Ecto neural progenitor cell (in vitro differentiated cells): ENCODE measurements at regions not wholly inside any gene's neighbourhood (a gene's known extent, or its start where the extent isn't known, plus 50 kb on each side); places are given as distances from the start of the nearest gene placed in this dataset.

Experiments used
- DNase-seq: peaks from one replicate; pipeline ENCODE4 v3.0.0-alpha.2; 2018; ENCODE audit warnings: low spot score

DNA sequence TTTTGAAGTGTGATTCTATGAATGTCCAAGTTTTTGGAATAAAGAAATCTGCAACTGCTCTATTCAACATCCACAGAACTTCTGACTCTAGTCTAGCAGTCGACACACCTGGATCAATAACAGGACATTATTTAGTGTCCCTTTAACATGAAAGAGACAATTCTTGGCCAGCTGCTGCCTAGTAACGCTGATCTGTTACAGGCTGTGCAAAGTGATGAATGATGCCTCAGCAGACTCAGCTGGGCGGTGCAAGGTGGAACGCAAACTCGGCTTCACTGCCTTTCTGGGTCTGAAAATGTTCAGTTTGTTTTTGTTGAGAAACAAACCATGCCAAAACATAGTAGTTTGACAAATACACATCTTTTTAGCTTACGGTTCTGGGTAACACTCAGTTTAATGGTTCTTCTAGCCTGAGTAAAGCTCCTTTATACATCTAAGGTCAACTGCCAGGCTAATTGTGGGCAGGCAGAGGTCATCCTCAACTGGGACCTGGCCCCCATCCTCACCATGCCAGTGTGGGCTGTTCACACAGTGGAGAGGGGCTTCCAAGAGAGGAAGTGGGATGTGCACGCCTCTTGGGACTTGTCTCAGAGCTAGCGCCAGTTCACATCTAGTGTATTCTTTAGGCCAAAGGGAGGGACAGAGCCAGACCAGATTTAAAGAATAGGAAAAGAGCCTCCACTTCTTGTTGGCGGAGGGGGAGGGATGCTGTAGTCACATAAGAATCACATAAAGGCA is 879.7 kb downstream of the QKI start:
- no peak for DNase-seq

DNA sequence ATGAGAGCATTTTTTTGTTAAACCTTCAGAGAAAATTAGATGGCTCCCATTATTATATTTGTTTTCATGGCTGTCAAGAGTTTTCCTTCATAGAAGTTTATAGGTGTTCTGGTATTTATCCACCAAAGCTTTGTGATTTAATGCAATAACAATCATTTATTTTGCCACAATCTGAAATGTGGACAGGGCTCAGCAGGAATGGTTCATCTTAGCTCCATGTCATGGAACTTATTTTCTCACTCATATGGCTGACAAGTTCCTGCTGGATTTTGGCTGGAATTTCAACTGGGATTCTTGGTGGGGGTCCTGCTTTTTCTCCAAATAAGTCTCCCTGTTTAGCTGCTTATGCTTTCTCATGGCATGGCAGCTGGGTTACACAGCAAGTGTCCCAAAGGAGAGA is 876.7 kb downstream of the QKI start:
- no peak for DNase-seq

DNA sequence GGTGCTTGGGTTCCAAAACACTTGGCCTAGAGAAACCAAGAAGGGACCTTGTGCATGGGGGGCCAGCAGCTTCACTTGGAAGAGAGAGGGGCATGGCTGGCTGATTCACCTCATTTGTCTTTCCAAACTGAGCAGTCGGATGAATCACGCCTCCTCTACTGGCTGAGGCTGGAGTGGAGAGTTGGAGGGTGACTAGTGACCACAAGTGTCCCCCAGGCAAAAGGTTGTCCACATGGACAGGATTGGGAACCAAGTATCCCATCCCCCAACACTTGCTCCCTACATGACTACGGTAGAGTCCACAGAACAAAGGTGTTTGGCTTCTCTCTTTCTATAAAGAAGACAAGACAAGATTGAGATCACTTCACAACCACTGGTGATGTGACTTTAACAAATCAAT is 875.6 kb downstream of the QKI start:
- no peak for DNase-seq

DNA sequence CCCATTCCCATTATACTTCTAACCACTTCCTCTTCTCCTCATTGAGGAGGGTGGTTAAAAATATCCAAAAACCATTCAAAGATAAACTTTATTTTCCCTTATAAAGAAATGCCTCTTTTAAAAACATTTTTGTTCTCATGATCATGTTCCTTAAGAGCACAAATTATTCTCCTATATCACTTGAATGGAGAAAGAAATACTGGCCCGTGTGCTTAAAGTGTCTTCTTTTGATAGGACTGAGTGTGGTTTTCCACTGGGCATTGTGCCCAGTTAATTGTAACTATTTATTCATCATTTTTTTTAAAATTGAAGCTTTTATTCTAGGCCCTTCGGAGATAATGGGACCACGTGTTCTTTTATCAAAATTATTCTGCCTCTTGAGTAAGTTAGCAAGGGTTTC is 871.5 kb downstream of the QKI start:
- no peak for DNase-seq

DNA sequence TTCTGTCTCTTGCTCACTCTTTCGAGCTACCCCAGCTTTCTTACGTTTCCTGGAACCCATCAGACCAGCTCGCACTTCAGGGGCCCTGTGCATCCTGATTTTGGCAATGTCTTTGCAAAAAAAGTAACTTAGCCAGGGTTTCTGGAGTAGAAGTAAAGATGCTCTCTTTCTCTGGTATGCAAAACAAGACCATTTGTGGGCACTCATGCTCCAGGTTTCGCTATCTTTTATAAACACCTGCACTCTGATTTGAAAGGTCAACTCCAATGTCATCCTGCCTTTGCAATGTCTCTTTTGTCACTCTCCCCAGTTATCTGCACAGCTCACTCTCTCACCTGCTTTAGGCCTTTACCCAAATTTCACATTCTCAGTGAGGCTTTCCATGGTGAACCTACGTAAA is 869.1 kb downstream of the QKI start:
- no peak for DNase-seq

DNA sequence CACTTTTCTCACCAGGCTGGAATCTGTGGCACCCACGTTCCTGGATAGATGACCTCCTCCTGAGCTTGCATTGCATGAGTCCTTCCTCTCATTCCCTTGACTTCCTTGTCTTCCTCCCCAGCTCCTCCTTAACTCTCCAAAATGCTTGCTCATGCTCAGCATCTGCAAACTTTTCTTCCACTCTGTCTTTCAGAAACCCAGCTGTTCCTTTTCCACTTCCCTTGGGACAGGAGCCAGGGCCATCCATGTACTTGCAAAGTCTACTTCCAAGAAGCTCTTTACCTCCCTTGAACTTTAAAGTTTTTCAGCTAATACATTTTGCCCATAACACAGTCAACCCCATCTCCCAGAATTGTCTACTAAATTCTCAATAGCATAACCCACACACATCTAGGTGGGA is 861.7 kb downstream of the QKI start:
- DNase-seq: no peak

DNA sequence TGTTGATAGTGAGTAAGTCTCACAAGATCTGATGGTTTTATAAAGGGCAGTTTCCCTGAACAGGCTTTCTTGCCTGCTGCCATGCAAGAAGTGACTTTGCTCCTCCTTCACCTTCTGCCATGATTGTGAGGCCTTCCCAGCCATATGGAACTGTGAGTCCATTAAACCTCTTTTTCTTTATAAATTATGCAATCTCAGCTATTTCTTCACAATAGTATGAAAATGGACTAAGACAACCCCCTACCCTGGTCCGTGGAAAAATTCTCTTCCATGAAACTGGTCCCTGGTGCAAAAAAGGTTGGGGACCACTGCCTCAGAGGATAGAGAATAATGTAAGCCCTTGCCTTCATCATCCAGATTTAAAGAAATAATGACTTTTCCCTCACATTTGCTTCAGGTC is 861.3 kb downstream of the QKI start:
- no peak for DNase-seq

DNA sequence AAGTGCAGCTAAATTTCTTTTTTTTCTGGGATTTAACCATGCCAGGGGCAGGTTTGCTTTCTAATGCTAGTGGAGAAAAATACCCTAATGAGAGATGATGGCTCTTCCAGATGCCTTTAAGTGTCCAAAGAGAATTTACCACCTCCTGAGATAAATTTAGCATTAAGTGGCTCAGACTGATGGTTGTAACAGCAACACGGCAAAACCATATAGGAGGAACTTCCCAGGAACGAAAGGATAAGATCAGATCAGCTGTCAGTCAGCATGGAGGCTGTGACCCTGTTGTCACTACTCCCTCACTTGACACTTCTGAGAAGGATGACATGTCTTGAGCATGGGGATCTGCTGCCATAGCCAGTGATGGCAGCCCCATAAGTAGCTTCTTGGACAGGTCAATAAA is 860.0 kb downstream of the QKI start:
- no peak for DNase-seq

DNA sequence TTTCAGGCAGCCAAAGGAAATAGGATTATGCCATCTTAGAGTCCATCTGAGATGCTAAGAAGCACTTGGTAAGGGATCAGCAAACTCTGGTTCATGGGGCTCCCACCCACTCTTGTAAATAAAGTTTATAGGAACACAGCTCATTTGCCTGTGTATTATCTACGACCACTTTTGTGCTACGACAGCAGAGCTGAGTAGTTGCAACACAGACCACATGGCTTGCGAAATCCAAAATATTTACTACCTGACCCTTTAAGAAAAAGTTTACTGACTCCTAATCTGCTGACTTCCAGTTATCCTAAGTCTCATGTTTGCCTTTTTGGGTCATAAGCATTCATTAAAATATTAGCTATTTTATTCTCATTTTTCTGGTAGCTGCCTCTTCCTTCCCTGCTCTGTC is 859.0 kb downstream of the QKI start:
- DNase-seq: no peak

DNA sequence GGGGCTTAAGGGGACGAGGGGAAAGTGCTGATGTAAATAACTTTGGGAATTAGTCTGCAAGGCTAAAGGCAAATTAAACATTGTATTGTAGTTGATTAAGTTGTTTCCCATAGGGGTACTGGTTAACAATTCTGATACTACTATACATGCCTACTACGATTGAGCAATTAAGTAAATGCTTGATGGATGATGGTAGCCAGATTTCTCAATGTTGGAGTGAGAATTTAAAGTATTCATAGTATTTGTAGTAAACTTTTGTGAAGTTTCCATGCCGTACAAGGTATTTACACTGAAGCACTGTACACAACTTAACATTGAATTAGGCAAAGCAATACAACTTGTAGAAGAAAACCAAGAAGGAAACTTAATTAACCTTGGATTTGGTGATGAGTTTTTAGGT is 852.3 kb downstream of the QKI start:
- DNase-seq: no peak

DNA sequence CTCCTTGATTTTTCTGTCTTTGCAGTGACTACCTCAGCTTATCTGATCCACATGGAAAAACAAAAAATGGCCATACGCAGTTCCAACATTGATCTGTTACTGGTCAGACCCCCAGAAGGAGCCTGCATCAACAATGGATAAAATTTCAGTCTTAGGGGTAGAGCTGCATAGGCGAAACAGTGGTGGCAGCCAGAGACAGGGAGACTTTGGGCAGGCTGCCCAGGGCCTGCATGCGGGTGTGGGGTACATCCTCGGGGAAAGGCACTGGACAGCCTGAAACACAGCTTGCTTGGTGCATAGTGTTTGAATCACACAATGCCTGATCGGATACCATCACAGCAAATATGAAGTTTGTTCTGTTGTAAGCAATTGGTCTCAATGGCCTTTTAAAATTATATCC is 847.8 kb downstream of the QKI start:
- DNase-seq: no peak

DNA sequence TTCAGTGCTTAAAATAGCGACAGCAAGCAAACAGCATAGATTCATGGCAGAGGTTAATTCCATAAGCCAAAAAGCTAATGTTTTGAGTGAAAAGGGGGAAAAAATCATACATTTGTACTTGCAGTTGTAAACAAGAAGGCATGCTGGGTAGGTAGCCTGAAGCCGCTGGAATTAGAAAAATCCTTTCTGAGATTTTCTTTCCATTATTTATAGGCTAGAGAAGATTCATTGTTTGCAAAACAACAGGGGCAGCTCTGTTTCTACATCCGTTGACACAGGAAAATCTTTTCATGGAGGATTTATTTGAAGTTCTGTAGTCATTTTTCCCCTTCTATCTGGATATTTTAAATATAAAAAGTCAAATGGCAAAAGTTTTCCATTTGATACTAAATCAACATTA is 843.9 kb downstream of the QKI start:
- DNase-seq: no peak

DNA sequence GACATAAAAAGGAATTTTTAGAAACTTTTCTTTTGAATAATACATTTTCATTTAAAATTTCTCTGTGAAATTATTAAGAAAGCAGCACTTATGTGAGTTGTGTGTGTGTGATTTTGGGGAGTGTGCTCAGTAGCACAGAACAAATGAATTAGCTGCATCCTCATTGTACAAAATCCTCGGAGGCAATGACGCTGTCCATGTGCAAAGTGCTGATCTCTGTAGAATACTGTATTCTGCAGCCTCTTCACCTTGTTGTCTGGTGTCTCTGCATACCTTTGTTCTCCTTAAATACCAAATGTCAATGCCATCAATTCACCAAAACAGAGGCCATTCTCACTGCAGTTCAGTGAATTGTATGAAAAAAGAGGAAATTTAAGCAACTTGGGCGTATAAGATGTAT is 838.4 kb downstream of the QKI start:
- no peak for DNase-seq

DNA sequence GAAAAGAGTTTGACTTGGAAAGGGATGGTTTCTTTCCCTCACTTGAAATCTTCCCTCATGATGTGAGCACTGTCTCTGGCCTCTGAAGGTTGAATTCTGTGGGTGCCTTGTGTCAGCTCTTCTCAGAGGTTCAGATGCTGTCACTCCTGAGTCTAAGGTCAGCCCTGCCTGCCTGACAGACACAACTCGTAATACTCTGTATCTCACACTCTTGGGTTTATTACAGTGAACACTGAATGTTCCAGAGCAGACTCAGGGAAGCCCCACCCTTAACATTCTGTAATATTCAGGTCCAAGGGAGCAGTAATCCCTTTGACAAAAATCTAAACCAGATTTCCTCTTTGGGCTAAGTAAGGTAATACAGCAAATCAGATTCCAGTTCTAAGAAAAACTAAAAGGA is 837.8 kb downstream of the QKI start:
- no peak for DNase-seq

DNA sequence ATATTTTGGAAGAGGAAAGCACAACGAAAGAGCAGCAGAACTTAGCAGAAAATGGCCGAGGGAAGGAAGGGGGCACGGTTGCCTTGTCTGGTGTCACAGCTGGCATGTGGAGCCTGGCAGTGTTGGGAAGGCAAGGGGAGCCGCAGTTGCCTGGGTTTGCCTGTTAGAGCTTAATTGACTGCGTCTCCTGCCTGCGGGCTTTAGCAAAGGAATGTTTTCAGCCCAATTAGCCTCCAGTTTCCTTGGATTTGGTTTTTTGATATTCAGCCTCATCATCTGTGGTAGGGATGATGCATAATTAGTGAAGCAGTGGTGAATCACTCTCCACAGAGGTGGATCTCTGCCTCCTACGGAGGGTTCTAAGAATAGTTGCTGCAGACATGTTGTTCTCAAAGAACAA is 832.6 kb downstream of the QKI start:
- DNase-seq: no peak

DNA sequence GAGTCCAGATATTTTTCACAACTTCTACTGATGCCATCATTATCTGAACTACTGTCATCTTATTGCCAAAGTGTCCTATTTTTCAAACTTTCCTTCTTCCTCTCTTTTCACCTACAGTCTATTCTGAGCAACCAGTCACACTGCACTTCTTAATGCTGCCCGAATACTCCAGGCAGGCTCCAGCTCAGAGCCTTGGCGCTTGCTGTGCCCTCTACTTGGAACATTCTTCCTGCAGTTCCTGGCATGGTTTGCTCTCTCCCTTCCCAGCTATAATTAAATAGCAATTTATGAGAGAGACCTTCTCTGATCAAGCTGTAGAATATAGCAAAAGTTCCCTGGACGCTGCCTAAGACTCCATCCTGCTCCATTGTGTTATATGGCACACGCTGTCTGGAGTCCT is 831.6 kb downstream of the QKI start:
- no peak for DNase-seq

DNA sequence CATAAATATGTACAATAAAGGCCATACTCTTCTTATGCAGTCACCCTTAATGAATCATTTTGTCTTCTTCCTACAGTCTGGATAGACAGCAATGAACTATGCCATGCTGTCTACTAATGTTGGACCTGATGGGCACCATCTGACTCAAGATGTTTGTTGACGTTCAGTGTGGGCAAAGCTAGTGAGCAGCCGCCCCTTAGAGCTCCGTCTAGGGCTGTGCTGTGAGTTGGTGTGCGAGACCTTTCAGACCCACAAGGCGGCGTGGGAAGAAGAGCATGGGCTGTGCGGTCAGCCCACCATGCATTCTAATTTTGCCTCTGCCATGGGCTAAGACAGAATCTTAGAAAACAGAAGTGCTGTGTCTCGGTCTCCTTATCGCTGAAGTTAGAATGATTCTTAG is 829.4 kb downstream of the QKI start:
- no peak for DNase-seq

DNA sequence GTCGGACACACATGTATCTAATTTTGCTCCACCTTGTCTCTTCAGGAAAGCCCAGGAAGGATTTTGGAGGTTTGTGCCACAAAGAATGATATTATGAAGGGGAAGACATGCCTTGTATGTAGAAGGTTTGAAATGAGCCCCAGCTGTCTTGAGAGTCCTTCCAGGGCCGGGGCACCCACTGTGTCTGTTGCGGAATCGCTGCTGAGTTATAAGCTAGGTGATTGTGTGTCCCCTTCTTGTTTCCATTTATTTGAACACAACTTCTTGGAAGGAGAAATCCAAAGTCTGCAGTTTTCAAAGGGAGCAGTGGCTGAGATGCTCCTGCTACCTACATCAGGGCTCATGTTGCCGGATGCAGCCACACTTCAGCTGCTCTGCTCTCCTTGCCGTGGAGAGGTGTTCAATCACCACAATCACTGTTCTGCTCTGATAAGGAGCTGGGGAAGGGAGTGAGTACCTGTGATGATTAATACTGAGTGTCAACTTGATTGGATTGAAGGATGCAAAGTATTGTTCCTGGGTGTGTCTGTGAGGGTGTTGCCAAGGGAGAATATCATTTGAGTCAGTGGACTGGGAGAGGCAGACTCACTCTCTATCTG is 828.6 kb downstream of the QKI start:
- DNase-seq: no peak

DNA sequence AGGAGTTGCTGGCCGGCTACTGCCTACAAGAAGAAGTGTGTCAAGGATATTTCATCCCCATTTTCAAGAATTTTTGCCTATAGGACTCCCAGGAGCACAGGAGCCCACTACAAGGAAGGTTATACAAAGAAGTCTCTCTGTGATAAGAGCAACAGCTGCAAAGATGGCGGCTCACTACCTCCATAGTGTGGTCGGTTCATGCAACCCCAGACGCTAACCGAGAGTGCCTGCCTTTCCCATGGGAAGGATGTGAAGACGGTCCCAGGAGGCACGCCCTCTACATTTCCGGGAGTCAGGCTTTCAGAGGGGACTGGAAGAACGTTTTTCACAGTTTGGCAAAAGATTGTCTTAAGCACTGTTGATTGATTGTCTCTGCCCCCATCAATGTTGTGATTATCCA is 816.3 kb downstream of the QKI start:
- no peak for DNase-seq

DNA sequence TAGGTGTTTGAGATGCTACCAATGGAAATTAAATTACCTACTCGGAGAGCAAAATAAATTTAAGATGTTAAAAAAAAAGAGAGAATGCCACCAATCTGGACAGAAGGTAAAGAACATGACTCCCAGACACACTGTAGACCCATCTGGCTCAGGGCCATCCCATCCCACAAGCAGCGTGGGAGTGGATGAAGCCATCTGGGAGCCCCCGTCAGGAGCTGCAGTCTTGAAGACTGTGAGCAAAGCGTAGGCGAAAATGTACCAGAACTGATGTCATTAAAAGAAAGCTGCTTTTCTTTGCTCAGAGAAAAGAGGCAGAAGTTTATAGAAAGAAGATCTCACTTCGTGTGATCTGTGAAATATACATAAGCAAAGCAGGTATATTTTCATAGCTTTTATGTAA is 815.7 kb downstream of the QKI start:
- no peak for DNase-seq

DNA sequence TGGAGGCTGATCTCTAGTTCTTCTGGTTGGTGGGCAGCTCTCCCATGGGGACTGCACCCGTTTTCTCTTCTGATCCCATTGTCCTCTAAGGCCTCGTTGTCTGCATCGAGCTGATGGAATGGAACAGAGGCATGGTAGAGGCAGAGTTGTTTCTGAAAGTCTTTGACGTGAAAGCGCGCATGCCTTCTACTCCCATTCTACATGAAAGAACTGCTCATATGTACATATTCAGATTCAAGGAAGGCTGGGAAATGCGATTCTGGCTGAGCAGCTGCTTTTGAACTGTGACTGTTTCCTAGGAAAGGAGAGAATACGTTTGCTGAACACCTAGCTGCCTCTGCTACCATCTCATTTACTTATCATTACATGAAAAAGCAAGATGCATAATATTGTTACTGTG is 815.2 kb downstream of the QKI start:
- no peak for DNase-seq

DNA sequence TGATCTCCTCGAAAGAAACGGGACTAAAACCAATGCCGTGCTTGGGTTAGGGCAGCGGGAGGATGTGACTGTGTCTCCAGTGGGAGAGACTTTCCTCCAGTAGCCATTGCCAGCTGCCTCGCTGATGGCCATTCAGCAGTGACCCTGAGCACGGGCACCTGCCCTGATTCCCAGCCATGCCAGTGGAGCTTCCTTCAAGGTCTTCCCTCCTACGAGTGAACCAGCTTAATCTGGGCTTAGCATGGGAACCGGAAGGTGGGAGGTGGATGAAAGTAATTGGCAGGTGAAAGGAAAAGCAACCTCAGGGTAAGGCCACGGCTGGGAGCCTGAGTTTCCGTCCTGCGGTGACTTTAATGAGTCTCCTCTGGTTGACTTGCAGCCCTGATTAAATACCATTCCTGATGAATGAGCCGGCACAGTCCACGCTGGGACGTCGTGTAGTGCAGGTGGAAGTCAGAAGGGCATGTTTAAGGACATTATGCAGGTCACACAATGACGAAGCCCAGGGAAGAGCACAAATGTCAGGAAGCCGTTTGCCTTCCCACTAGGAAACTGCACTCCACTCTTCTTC is 813.5 kb downstream of the QKI start:
- DNase-seq: no peak

DNA sequence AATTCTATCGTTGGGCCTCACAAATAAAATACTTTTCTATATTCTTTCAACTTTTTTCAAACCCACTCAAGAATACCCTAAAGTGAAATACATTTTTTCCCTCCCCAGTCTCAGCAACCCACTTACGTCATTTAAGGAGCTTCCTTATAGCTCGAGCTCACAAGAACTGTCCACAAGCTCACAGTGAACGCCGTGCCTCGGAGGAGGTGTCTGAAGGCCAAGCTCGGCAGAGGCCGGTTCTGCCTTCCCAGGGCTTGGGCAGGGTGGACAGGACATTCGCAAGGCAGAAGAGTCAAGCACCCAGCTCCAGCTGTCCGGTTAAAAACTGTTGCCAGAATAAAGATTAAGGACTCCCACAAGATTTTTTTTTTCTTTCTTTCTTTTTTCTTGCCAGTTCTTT is 802.3 kb downstream of the QKI start:
- no peak for DNase-seq

DNA sequence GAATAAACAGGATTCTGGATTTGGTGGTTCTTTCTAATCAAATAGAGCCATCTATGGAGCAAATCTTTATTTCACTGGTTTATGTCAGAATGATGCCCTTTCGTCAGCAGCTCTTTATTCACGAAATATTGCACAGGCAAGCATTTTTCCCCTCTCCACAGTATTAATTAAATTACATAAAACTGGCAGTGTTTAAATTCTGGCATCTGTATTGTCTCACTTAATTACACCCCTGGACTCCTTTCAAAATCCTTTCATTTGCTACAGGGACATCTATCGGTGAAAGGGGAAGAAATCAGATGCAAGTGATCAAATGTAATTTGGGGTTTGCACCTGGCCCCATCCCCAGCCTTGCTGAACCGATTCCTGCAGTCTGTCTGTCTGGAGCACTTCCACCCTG is 801.9 kb downstream of the QKI start:
- no peak for DNase-seq
